GM12878 (cell line): ENCODE measurements at regions not wholly inside any gene's neighbourhood (a gene's known extent, or its start where the extent isn't known, plus 50 kb on each side); places are given as distances from the start of the nearest gene placed in this dataset.

Experiments used
- ATAC-seq: fragments of 200-7000 bp; cut with Tn5 transposase; 3 replicates; pipeline ENCODE4 v1.9.1; 2020; ENCODE audit warnings: mild to moderate bottlenecking, moderate library complexity
- BruUV-seq: library from RNA; stranded (reverse); fragments of 400-500 nt; replicated peaks from 2 replicates; lab custom pipeline; 2021; lab: Mats Ljungman, UMichigan
- CTCF ChIA-PET: fragments of 300-600 bp; sonication (Branson Sonifier 250); formaldehyde crosslinking; extraction: SDS; loops from one replicate; lab custom pipeline; 2021; ENCODE audit warnings: inconsistent platforms; lab: Yijun Ruan, JAX
- POLR2A ChIA-PET: fragments of 350-600 bp; formaldehyde crosslinking; extraction: SDS; loops from one replicate; lab custom pipeline; 2021; ENCODE audit warnings: inconsistent platforms; lab: Charles Lee
- RAD21 ChIA-PET: fragments of 300-600 bp; sonication (Branson Sonifier 250); formaldehyde crosslinking; loops from one replicate; lab custom pipeline; 2023; ENCODE audit warnings: antibody characterized with exemption; ENCODE audit not compliant: unreplicated experiment; lab: Charles Lee
- SMC1A ChIA-PET: fragments of 300-600 bp; sonication (Branson Sonifier 250); formaldehyde crosslinking; loops from one replicate; lab custom pipeline; 2023; ENCODE audit not compliant: unreplicated experiment, uncharacterized antibody; lab: Charles Lee
- DNase-seq: peaks from one replicate; pipeline ENCODE4 v3.0.0-alpha.2; 2011; ENCODE audit warnings: low read depth, low spot score
- FAIRE-seq: peaks from 3 replicates; lab custom pipeline; 2011; peaks lifted over from hg19 to GRCh38; lab: Jason Lieb, UNC
- H2AFZ ChIP-seq: 2 replicates; pipeline ENCODE4 v1.6.0; 2011; ENCODE audit warnings: low read depth, low read length, control low read depth; ENCODE audit not compliant: control insufficient read depth
- H3K27ac ChIP-seq: 2 replicates; pipeline ENCODE4 v1.5.1; 2011; ENCODE audit warnings: control low read depth; ENCODE audit not compliant: control insufficient read depth, insufficient read depth
- H3K27me3 ChIP-seq, 2 experiments: replicated peaks in 1 of 2; 2 replicates each; pipeline versions ENCODE4 v1.6.0 to v1.6.1; 2011; ENCODE audit warnings: low read length in 1 of 2; ENCODE audit not compliant: control insufficient read depth in 2 of 2, insufficient read depth in 2 of 2
- H3K36me3 ChIP-seq, 2 experiments: 2 replicates each; pipeline ENCODE4 v1.5.1; 2011; ENCODE audit warnings: low read length in 1 of 2; ENCODE audit not compliant: control insufficient read depth in 2 of 2, insufficient read depth in 2 of 2
- H3K4me1 ChIP-seq: 2 replicates; pipeline ENCODE4 v1.6.1; 2011; ENCODE audit warnings: mild to moderate bottlenecking, low read length, moderate library complexity, mixed read lengths; ENCODE audit not compliant: control insufficient read depth, insufficient read depth
- H3K4me2 ChIP-seq: 2 replicates; pipeline ENCODE4 v1.6.0; 2011; ENCODE audit warnings: control low read depth; ENCODE audit not compliant: control insufficient read depth, insufficient read depth
- H3K4me3 ChIP-seq: fragments of 200-600 bp; sonication (generic); 2 replicates; pipeline ENCODE4 v1.5.1; 2016
- H3K79me2 ChIP-seq: 2 replicates; pipeline ENCODE4 v1.6.0; 2011; ENCODE audit warnings: low read length; ENCODE audit not compliant: control insufficient read depth, insufficient read depth
- H3K9ac ChIP-seq: 2 replicates; pipeline ENCODE4 v1.8.0; 2011; ENCODE audit warnings: low read length, control low read depth, mixed read lengths; ENCODE audit not compliant: control insufficient read depth, insufficient read depth
- H3K9me3 ChIP-seq: replicated peaks from 3 replicates; pipeline ENCODE4 v1.5.1; 2011; ENCODE audit warnings: mild to moderate bottlenecking, low read length; ENCODE audit not compliant: control insufficient read depth, insufficient read depth
- H4K20me1 ChIP-seq: 2 replicates; pipeline ENCODE4 v1.6.0; 2011; ENCODE audit not compliant: control insufficient read depth, insufficient read depth
- CREB1 ChIP-seq: IDR thresholded peaks from 2 replicates; pipeline ENCODE4 v1.6.1; 2012; ENCODE audit warnings: low read depth, mild to moderate bottlenecking, inconsistent platforms
- FOS ChIP-seq: IDR thresholded peaks from 3 replicates; pipeline ENCODE4 v1.6.1; 2011; ENCODE audit warnings: borderline replicate concordance; ENCODE audit not compliant: insufficient read length; ENCODE audit errors: extremely low read depth
- IKZF2 ChIP-seq, 2 experiments: fragments of 450-650 bp; IDR thresholded peaks; 2 replicates each; pipeline ENCODE4 v1.6.1; 2017; ENCODE audit warnings: mild to moderate bottlenecking in 2 of 2, moderate library complexity in 2 of 2
- JUND ChIP-seq: IDR thresholded peaks from 2 replicates; pipeline ENCODE4 v1.6.1; 2012; ENCODE audit warnings: low read depth, mild to moderate bottlenecking, low read length, improper control_type of control experiment, moderate library complexity
- POLR2A ChIP-seq: IDR thresholded peaks from 2 replicates; pipeline ENCODE4 v1.6.1; 2011; ENCODE audit warnings: low read depth, mild to moderate bottlenecking, low read length
- RELB ChIP-seq: fragments of 450-650 bp; IDR thresholded peaks from 2 replicates; pipeline ENCODE4 v1.6.1; 2017; ENCODE audit warnings: low read depth, mild to moderate bottlenecking, moderate library complexity
- RUNX3 ChIP-seq: IDR thresholded peaks from 2 replicates; pipeline ENCODE4 v1.6.1; 2012; ENCODE audit warnings: low read length, inconsistent platforms
- USF2 ChIP-seq: IDR thresholded peaks from 2 replicates; pipeline ENCODE4 v1.6.1; 2011; ENCODE audit warnings: low read depth, low read length, improper control_type of control experiment, borderline replicate concordance
- ZNF274 ChIP-seq: IDR thresholded peaks from one replicate; pipeline ENCODE4 v1.8.0; 2011; ENCODE audit not compliant: insufficient read length, insufficient read depth
- ZNF384 ChIP-seq: IDR thresholded peaks from 2 replicates; pipeline ENCODE4 v1.6.1; 2012; ENCODE audit warnings: low read depth, mild to moderate bottlenecking, low read length, improper control_type of control experiment, borderline replicate concordance
- WGBS: methylation state at CpG from one replicate; pipeline ENCODE4 v1.1.6; 2016; ENCODE audit warnings: low lambda C conversion rate; ENCODE audit not compliant: insufficient replicate concordance, insufficient coverage; ENCODE audit errors: missing lambda C conversion rate; 5-methylcytosine and 5-hydroxymethylcytosine counted together
- in situ Hi-C: fragments of 300-500 bp; cut with MboI; formaldehyde crosslinking; loops from 9 replicates; pipeline ENCODE4 v1.14.3; 2018; ENCODE audit warnings: mixed read lengths
- intact Hi-C: fragments of 100-400 bp; cut with micrococcal nuclease; formaldehyde crosslinking; loops from one replicate; pipeline ENCODE4 v1.14.2; 2022; ENCODE audit not compliant: unreplicated experiment
- TF ChIP-seq, protein P1 (sequence below): fragments of 450-650 bp; IDR thresholded peaks from 2 replicates; pipeline ENCODE4 v1.6.1; 2018; ENCODE audit warnings: mild to moderate bottlenecking, low read depth, moderate library complexity; ENCODE audit not compliant: partially characterized antibody
- TF ChIP-seq, protein P2 (sequence below): fragments of 450-650 bp; IDR thresholded peaks from 2 replicates; pipeline ENCODE4 v1.6.1; 2017; ENCODE audit warnings: mild to moderate bottlenecking, moderate library complexity

- TF ChIP-seq RELB: 0 out of 2 replicates have a peak, but pooled peaks have one; percentile 20
- no peak for TF ChIP-seq JUND
- peak in 1 of 2 experiments; percentile 39; a peak in 1 of 4 replicates for TF ChIP-seq IKZF2 (IDR thresholded peaks at IDR 0.05)
- TF ChIP-seq RUNX3: peak; percentile 64
Measured at GRCh38 chr10:62691336-62691735, 113.2 kb upstream of the ADO start (continued).

- intact Hi-C loops: no loop called here
- Histone ChIP-seq H3K27ac (no peak overlapping the region), H3K27me3 (no peaks in the 10 kb centered on the region), H3K4me1 (peaks cover 30% of the 10 kb centered on the region), H3K36me3 (no peaks in the 10 kb centered on the region), H3K9ac (no peak overlapping the region), H4K20me1 (no peaks in the 10 kb centered on the region), H2AFZ (no peak overlapping the region), H3K4me3 (no peak overlapping the region), H3K79me2 (no peaks in the 10 kb centered on the region), H3K4me2 (peak overlapping the region; percentile 21; the same call in 1 of the 2 replicates), H3K9me3 (peaks cover 4% of the 10 kb centered on the region)
- SMC1A ChIA-PET: interaction anchor here (0.5 to 7.6 kb wide), 7 partner anchors 10 to 671 kb away, joined by 3 to 38 read pairs (median 3); no protein-coding TSS in a partner anchor
- DNase-seq (no peak), ATAC-seq (no peak), FAIRE-seq (no peak)
- in situ Hi-C loops: no loop called here
- POLR2A ChIA-PET: interaction anchor here (1.5 kb wide), 1 partner anchor 17 kb away, joined by 5 read pairs; no protein-coding TSS in a partner anchor
- CTCF ChIA-PET: interaction anchor here (0.7 to 1.2 kb wide), 2 partner anchors 10 to 118 kb away, joined by 3 read pairs; no protein-coding TSS in a partner anchor
- WGBS: 78% methylated on average over 5 of the region's 5 CpGs
- RAD21 ChIA-PET: interaction anchor here (0.9 to 2.1 kb wide), 3 partner anchors 11 to 1026 kb away, joined by 4 to 13 read pairs (median 4); no protein-coding TSS in a partner anchor
- BruUV-seq: no TSS peak
- TF ChIP-seq, protein P1, sequence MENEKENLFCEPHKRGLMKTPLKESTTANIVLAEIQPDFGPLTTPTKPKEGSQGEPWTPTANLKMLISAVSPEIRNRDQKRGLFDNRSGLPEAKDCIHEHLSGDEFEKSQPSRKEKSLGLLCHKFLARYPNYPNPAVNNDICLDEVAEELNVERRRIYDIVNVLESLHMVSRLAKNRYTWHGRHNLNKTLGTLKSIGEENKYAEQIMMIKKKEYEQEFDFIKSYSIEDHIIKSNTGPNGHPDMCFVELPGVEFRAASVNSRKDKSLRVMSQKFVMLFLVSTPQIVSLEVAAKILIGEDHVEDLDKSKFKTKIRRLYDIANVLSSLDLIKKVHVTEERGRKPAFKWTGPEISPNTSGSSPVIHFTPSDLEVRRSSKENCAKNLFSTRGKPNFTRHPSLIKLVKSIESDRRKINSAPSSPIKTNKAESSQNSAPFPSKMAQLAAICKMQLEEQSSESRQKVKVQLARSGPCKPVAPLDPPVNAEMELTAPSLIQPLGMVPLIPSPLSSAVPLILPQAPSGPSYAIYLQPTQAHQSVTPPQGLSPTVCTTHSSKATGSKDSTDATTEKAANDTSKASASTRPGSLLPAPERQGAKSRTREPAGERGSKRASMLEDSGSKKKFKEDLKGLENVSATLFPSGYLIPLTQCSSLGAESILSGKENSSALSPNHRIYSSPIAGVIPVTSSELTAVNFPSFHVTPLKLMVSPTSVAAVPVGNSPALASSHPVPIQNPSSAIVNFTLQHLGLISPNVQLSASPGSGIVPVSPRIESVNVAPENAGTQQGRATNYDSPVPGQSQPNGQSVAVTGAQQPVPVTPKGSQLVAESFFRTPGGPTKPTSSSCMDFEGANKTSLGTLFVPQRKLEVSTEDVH: no peak
- TF ChIP-seq ZNF384: no peak
- TF ChIP-seq, protein P2, sequence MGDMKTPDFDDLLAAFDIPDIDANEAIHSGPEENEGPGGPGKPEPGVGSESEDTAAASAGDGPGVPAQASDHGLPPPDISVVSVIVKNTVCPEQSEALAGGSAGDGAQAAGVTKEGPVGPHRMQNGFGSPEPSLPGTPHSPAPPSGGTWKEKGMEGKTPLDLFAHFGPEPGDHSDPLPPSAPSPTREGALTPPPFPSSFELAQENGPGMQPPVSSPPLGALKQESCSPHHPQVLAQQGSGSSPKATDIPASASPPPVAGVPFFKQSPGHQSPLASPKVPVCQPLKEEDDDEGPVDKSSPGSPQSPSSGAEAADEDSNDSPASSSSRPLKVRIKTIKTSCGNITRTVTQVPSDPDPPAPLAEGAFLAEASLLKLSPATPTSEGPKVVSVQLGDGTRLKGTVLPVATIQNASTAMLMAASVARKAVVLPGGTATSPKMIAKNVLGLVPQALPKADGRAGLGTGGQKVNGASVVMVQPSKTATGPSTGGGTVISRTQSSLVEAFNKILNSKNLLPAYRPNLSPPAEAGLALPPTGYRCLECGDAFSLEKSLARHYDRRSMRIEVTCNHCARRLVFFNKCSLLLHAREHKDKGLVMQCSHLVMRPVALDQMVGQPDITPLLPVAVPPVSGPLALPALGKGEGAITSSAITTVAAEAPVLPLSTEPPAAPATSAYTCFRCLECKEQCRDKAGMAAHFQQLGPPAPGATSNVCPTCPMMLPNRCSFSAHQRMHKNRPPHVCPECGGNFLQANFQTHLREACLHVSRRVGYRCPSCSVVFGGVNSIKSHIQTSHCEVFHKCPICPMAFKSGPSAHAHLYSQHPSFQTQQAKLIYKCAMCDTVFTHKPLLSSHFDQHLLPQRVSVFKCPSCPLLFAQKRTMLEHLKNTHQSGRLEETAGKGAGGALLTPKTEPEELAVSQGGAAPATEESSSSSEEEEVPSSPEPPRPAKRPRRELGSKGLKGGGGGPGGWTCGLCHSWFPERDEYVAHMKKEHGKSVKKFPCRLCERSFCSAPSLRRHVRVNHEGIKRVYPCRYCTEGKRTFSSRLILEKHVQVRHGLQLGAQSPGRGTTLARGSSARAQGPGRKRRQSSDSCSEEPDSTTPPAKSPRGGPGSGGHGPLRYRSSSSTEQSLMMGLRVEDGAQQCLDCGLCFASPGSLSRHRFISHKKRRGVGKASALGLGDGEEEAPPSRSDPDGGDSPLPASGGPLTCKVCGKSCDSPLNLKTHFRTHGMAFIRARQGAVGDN: no peak
- TF ChIP-seq FOS: no peak
- no peak for TF ChIP-seq POLR2A
- no peak for TF ChIP-seq CREB1
- no peak for TF ChIP-seq USF2
- TF ChIP-seq ZNF274: no peak
Measured at GRCh38 chr10:62692085-62692484, 112.4 kb upstream of the ADO start.
